Vagina (tissue), 2 donors: ENCODE measurements at regions not wholly inside any gene's neighbourhood (a gene's known extent, or its start where the extent isn't known, plus 50 kb on each side); places are given as distances from the start of the nearest gene placed in this dataset.

Experiments used
- DNase-seq, 2 donors: peaks; one replicate each; pipeline ENCODE4 v3.0.0-alpha.2; 2017; ENCODE audit errors: extremely low spot score in 2 of 2
- H3K27ac ChIP-seq: fragments of 200-600 bp; sonication (generic); one replicate; pipeline ENCODE4 v1.5.1; 2019
- H3K27me3 ChIP-seq: fragments of 200-600 bp; sonication (generic); one replicate; pipeline ENCODE4 v1.5.1; 2019
- H3K36me3 ChIP-seq, 2 donors: fragments of 200-600 bp; sonication (generic); one replicate each; pipeline ENCODE4 v1.5.1; 2017 to 2019
- H3K4me1 ChIP-seq: fragments of 200-600 bp; sonication (generic); one replicate; pipeline ENCODE4 v1.5.1; 2019
- H3K4me3 ChIP-seq, 2 donors: fragments of 200-600 bp; sonication (generic); 1 replicate in 1 of 2; 2 replicates in 1 of 2; pipeline ENCODE4 v1.5.1; 2016 to 2019
- H3K9me3 ChIP-seq: fragments of 200-600 bp; sonication (generic); one replicate; pipeline ENCODE4 v1.5.1; 2019
- CTCF ChIP-seq, 3 experiments: fragments of 450-650 bp in 2 of 3; fragments of 200-600 bp in 1 of 3; sonication (generic) in 1 of 3; IDR thresholded peaks; one replicate each; pipeline ENCODE4 v1.5.1; 2017 to 2019; ENCODE audit warnings: antibody characterized with exemption in 3 of 3, mild to moderate bottlenecking in 2 of 3, moderate library complexity in 2 of 3
- POLR2A ChIP-seq, 2 donors: fragments of 450-650 bp; IDR thresholded peaks; one replicate each; pipeline ENCODE4 v1.6.1; 2017; ENCODE audit warnings: antibody characterized with exemption in 2 of 2, mild to moderate bottlenecking in 2 of 2, moderate library complexity in 2 of 2
- POLR2AphosphoS5 ChIP-seq, 2 donors: sonication (generic); formaldehyde crosslinking; IDR thresholded peaks; one replicate each; pipeline ENCODE4 v1.9.0; 2017; ENCODE audit warnings: antibody characterized with exemption in 2 of 2, mild to moderate bottlenecking in 2 of 2, low read depth in 1 of 2; ENCODE audit not compliant: insufficient read depth in 1 of 2
- intact Hi-C: fragments of 100-400 bp; cut with DNase I; formaldehyde crosslinking; loops from one replicate; pipeline ENCODE4 v1.15.1; 2023

- H3K9me3 ChIP-seq: no peaks in the 10 kb centered on the region
- H3K27me3 ChIP-seq: no peaks in the 10 kb centered on the region
- TF ChIP-seq POLR2AphosphoS5 (IDR thresholded peaks at IDR 0.05; ENCODE audit: insufficient read depth in 1 of 2, low read depth in 1 of 2) (no peak), POLR2A (IDR thresholded peaks at IDR 0.05) (no peak), CTCF (IDR thresholded peaks at IDR 0.05) (no peak)
- H3K4me3 ChIP-seq: no peak overlapping the region
- intact Hi-C loops: no loop called here
- H3K4me1 ChIP-seq: no peaks in the 10 kb centered on the region
- DNase-seq: no peak
- H3K36me3 ChIP-seq: no peaks in the 10 kb centered on the region
- no peak overlapping the region for H3K27ac ChIP-seq
Observed at GRCh38 chr9:115400796-115401195, 282.8 kb upstream of the TNC start.

GRCh38 chr9:115401756-115402327 is 283.9 kb upstream of the TNC start:
- Histone ChIP-seq H3K9me3 (no peaks in the 10 kb centered on the region), H3K36me3 (no peaks in the 10 kb centered on the region), H3K27me3 (no peaks in the 10 kb centered on the region), H3K4me1 (no peaks in the 10 kb centered on the region), H3K27ac (no peak overlapping the region), H3K4me3 (no peak overlapping the region)
- DNase-seq: no peak
- intact Hi-C loops: no loop called here
- TF ChIP-seq CTCF (IDR thresholded peaks at IDR 0.05): no peak

DNA sequence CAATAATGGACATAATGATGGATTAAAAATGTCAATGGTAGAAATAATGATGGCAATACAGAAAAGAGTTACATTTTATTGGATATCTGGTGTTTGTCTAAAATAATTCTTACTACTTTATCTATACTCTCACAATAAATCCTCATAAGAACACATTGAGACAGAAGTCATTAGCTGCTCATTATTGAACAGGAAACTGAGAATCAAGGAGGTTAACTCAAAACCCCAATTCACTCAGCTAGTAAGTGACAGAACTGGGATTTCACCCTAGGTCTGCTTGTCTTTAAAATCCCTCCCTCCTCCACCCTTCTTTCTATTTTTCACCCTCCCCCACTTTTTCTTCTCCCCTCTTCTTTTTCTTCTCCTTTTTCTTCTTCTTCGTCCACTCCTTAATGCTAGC is 285.8 kb upstream of the TNC start:
- TF ChIP-seq POLR2A (IDR thresholded peaks at IDR 0.05) (no peak), CTCF (IDR thresholded peaks at IDR 0.05) (no peak), POLR2AphosphoS5 (IDR thresholded peaks at IDR 0.05; ENCODE audit: insufficient read depth in 1 of 2, low read depth in 1 of 2) (no peak)
- no peak overlapping the region for H3K27ac ChIP-seq
- H3K9me3 ChIP-seq: no peaks in the 10 kb centered on the region
- no peak for DNase-seq
- no peaks in the 10 kb centered on the region for H3K27me3 ChIP-seq
- no peak overlapping the region for H3K4me3 ChIP-seq
- H3K36me3 ChIP-seq: no peaks in the 10 kb centered on the region
- intact Hi-C loops: no loop called here
- no peaks in the 10 kb centered on the region for H3K4me1 ChIP-seq

DNA sequence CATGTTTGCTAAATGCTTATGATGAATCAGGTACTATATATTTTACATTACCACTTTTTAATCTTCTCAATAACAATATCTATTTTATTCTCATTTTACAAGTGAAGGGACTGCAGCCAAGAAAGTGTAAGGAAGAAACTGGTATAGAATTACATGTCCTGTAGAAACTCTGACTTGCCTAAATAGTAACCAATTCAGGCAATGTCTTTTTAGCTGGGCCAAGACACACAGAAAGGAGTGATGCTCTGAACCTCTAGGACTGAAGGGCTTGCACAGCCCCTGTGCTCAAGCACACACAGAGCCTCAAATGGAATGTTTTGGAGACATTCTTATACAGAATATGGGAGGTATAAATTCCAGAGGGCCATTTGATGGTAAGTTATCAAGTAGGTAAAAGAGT is 286.4 kb upstream of the TNC start:
- Histone ChIP-seq H3K27ac (no peak overlapping the region), H3K9me3 (no peaks in the 10 kb centered on the region), H3K4me1 (no peaks in the 10 kb centered on the region), H3K27me3 (no peaks in the 10 kb centered on the region), H3K4me3 (no peak overlapping the region), H3K36me3 (no peaks in the 10 kb centered on the region)
- no peak for DNase-seq
- intact Hi-C loops: no loop called here
- TF ChIP-seq POLR2A (IDR thresholded peaks at IDR 0.05) (no peak), CTCF (IDR thresholded peaks at IDR 0.05) (no peak), POLR2AphosphoS5 (IDR thresholded peaks at IDR 0.05; ENCODE audit: insufficient read depth in 1 of 2, low read depth in 1 of 2) (no peak)

DNA sequence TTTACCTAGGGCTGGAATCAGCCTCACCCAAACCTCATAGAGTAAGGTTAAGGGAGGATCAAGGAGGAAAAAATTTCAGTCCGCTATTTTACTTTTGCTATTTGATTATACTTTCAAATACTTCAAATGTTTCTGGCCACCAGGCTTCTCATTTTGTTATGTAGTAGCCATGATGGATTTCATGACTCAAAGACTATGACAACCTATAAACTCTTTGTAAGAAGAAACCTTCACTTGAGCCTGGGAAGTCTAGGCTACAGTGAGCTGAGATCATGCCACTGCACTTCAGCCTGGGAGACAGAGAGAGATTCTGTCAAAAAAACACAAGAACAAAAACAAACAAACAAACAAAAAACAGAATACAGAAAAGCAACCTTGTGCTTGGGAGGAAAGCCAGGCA is 293.6 kb upstream of the TNC start:
- no peaks in the 10 kb centered on the region for H3K36me3 ChIP-seq
- H3K9me3 ChIP-seq: no peaks in the 10 kb centered on the region
- no peaks in the 10 kb centered on the region for H3K27me3 ChIP-seq
- intact Hi-C loops: no loop called here
- no peaks in the 10 kb centered on the region for H3K4me1 ChIP-seq
- TF ChIP-seq POLR2AphosphoS5 (IDR thresholded peaks at IDR 0.05; ENCODE audit: insufficient read depth in 1 of 2, low read depth in 1 of 2) (no peak), CTCF (IDR thresholded peaks at IDR 0.05) (no peak), POLR2A (IDR thresholded peaks at IDR 0.05) (no peak)
- H3K4me3 ChIP-seq: no peak overlapping the region
- DNase-seq: no peak
- no peak overlapping the region for H3K27ac ChIP-seq
